IPS-NIHi7 (cell line): ENCODE measurements at regions not wholly inside any gene's neighbourhood (a gene's known extent, or its start where the extent isn't known, plus 50 kb on each side); places are given as distances from the start of the nearest gene placed in this dataset.
A peak's percentile ranks its signal among the peaks of the same experiment; 100 is the strongest.

ENCODE experiments used
- DNase-seq: peaks from one replicate; pipeline ENCODE4 v3.0.0; 2012; ENCODE audit warnings: mixed read lengths; ENCODE audit errors: extremely low spot score

- DNase-seq: no peak
Observed at GRCh38 chr3:193847402-193847801, 254.4 kb downstream of the OPA1 start.

GRCh38 chr3:193848547-193848946, 255.5 kb downstream of the OPA1 start:
- DNase-seq: no peak

- DNase-seq: no peak
Observed at GRCh38 chr3:193850084-193850619, 257.1 kb downstream of the OPA1 start.

- no peak for DNase-seq
Observed at GRCh38 chr3:193851428-193851847, 258.4 kb downstream of the OPA1 start.

DNA sequence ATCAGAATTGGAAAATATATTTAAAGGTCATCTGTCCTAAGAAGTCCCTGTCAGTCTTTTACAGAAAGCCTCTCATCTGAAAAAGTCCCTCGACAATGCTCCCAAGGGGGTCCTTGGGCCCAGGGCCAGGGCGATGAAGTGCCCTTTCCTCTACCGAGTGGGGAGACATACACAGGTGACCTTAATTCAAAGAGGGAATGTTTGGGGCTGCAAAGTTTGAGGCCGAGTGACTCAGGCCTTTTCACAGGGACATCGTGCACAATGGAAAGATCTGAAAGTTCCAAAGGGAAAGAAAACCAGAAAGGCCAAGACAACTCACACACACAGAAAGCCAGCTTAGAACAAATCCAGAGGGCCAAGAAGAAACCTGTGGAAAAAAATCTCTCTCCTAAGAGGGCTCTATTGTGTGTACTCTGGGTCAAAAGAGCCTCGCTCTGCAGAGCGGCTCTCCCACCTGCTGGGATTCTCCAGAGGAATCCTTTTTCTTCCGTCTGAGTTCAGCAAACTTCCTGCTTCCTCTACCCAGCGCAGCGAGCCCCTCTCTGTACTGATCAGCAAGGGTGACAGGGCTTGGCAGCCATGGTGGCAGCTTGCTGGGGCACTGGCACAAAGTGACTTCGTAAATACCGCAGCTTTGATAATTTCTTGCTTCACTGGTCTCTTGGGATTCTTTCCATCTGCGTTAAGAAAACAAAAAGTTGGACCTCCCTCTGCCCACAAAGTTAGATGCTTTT, 259.1 kb downstream of the OPA1 start:
- peak; percentile 79 for DNase-seq

- DNase-seq: no peak
Observed at GRCh38 chr3:193852901-193853300, 259.9 kb downstream of the OPA1 start.

DNA sequence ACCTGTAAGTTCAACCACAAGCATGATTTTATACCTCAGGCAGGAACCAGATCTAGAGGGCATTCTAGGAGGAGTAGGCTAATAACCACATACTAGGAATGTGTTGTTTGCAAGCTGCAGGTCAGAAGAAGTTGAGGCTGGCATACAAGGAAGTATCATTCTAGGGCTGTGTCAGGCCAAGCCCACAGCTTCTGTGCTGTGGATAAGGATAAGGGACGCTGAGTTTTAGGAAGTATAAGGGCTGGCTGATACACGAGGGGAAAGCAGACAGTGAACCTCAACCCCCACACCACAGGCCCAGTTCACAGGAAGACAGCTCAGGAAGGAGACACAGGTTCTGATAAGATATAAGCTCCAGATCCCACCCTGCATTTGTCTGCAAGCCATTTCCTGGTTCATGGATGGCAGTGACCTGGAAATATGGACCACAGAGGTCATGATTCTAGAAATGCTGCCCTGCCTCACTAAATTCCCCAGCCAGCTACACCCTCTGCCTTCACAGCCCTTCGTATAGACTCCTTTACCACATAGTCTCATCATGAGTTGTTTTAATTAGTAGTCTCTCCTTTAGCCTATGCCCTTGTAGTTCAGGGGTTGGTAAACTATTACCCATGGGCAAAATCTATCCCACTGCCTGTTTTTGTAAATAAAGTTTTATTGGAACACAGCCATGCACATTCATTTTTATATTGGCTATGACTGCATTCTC, 260.7 kb downstream of the OPA1 start:
- no peak for DNase-seq

DNA sequence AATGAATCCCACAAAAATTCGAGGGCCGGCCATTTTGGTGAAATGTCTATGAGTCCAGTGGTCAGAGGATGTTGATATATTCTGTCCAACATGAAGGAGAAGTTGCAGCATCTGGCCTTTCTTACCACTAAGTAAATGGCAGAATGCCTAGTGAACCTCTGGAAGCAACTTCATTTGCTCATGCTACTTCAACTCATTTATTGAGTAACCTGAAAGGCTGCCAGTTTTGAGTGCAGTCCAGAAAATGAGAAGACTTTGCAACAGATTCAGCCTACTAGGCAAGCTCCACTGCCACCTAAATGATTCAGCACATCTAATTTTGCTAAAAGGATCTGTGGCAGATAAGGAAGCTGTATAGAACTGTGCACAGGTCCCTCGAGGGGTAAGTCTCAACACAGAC, 265.0 kb downstream of the OPA1 start:
- no peak for DNase-seq

GRCh38 chr3:193859195-193859594, 266.2 kb downstream of the OPA1 start:
- no peak for DNase-seq

DNA sequence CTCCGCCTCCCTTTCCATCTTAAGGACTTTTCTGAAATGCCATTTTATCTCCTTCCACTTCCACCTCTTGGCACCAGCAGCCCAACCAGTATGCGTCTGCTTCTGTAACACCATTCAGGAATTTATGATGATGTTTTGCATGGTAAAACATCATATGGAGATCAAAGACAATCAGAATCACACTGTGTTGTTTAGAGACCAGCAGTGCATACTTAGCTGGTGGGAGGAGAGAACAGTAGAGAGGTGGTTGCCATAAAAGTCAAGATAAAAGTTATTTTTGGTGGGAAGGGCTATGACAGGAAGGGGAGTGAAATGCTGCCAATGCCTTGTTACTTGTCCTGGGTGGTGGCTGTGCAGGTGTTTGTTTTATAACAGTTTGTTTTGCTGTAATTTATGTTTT, 268.0 kb downstream of the OPA1 start:
- no peak for DNase-seq

- no peak for DNase-seq
Observed at GRCh38 chr3:193862843-193863242, 269.8 kb downstream of the OPA1 start.

GRCh38 chr3:193863657-193864357, 270.8 kb downstream of the OPA1 start:
- DNase-seq: no peak

DNA sequence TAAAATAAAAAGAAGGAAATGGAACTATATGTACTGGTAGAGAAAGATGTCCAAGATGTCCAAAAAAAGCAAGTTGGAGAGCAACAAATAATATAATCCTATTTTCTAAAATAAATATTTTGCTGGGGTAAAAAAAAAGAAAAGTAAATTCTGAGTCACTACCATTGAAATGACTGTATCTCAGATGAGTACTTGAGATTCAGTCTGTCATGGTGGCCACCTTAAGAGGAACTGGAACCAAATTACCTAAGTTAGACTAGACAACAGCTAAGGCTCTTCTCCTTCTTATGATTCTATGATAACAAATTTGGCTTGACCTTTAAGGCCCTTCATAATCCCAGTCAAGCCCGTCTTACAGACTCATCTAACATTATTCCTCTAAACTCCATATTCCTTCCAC, 270.6 kb upstream of the HES1 start:
- DNase-seq: no peak

DNA sequence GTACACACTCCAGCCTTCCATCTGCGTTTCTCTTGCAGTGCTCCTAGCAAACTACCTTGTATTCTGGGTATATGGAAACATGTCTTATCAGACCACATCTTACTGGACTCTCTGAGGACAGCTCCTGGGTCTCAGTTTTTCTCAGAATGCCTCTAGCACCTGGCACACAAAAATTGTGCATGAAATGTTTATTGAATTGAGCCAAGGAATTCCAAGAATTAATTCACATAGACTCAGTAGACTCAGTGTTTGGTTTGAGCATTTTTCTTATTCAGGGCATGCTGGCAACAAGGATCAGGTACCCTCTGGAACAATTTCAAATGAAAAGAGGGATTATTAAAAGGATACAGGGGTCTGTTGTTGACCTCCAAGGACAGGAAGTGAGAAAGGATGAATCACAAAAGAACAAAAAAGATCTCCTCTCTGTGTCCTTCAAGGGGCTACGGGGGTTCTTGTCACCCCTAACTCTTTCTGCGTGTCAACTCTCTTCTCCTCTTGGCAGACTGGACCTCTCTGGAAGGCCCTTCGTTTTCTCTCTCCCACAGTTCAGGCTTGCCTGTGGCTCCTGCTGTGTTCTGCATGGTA, 270.0 kb upstream of the HES1 start:
- DNase-seq: no peak

- no peak for DNase-seq
Observed at GRCh38 chr3:193868590-193868989, 267.4 kb upstream of the HES1 start.

DNA sequence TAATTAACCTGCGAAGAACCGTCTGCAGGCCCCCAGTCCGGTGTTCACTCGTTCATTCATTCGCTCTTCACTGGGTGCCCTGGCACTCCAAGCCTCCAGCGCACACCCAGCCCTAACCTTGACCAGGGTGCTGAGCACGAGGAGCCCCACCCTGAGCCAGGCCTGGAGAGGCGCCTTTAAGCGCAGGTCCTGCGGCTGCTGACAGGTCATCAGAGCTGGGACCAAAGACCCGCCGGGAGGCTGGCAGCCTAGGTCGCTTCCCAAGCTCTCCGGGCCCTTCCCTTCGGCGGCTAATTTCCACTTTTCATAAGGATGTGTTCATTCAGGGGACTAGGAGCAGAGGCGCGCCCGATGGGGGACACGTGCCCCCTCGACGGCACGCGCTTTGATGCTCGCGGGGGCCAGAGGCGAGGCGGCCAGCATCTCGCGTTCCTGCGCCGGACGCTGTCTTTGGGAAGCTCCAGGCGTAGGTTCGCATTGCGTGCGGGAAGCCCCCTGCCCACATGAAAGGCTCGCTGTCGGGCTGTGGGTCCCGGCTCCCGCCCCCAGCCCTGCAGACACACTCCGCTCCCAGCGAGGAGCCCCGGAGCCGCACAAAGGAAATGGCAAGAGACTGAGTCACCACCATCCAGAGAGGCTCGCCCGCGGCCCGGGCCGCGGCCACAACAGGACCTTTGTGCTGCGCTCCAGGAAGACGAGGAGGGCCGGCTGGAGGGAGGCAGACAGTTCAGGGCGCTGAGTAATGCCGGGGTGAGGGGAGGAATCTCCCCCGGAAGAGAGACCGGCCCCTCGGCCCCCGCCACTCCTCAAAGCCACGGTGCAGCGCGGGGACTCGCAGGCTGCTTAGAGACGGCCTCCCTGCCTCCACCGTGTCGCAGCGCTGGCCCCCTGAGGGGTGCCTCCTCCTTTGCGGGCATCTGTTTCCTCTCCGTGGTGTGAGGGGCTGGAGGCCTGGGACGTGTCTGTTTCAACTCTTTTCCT, 266.4 kb upstream of the HES1 start:
- DNase-seq: peak; percentile 89

DNA sequence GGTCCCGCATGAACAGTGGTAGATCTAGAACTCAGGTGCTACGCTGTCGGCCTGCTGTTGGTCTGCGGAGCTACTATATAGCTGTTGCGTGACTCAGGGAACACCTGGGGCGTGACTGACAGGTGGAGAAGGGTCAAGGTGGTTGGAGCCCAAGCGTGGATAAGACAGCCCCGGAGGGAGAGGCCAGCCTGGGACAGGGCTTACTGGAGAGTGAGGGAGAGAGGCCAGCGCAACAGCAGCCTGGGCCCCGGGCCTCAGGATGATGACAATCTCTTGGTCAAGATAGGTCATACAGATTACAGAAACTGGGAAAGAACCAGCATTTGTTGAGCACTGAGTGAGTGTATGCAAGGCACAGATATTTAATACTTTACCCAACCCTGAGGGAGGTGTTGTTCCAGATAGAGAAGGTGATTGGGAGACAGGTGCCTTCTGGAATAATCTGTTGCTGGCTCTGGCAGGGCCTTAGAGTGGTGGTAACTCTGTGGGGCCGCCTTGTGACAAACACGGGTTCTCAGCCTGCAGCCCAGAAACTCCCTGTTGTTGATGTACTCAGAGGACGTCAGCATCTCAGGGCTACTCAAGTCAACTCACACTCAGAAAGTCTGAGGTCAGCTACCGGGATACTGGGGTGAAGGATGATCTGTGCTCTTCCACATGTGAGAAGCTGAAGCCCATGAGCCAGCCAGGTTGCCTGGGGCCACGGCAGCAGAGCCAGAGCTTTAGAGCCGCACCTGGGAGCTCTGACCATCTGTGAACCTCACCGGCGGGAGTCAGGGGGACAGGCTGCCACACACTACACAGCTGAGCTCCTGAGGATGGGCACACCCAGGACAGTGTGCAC, 265.4 kb upstream of the HES1 start:
- DNase-seq: no peak

DNA sequence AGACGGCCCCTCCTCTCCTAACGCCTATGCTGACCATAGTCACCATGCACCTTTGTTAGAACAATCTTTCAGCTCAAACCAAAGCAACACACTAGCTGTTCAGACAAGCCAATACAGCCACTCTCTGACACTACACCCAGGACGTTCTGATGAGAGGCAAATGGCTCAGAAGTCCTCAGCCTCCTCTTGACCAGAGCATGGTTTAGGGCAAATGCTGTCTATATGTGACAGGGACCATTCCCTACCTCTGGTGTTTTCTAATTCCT, 264.8 kb upstream of the HES1 start:
- no peak for DNase-seq

GRCh38 chr3:193872265-193872753, 263.6 kb upstream of the HES1 start:
- no peak for DNase-seq
